GM18868 (cell line): ENCODE measurements at regions not wholly inside any gene's neighbourhood (a gene's known extent, or its start where the extent isn't known, plus 50 kb on each side); places are given as distances from the start of the nearest gene placed in this dataset.

Source experiments
- ATAC-seq: cut with Tn5 transposase; IDR thresholded peaks from one replicate; pipeline ENCODE4 v1.9.1; 2021; ENCODE audit warnings: mild to moderate bottlenecking, moderate library complexity; ENCODE audit not compliant: unreplicated experiment

- ATAC-seq, result no peak
Observed at GRCh38 chr2:2569306-2569705, 238.2 kb upstream of the MYT1L start.

- no peak for ATAC-seq
Observed at GRCh38 chr2:2568411-2568810, 237.3 kb upstream of the MYT1L start.

- no peak for ATAC-seq
Observed at GRCh38 chr2:2567776-2568175, 236.7 kb upstream of the MYT1L start.

GRCh38 chr2:2566396-2567323, 235.6 kb upstream of the MYT1L start:
- no peak for ATAC-seq

- ATAC-seq, result no peak
Observed at GRCh38 chr2:2565671-2566070, 234.6 kb upstream of the MYT1L start.

- no peak for ATAC-seq
Observed at GRCh38 chr2:2564300-2565078, 233.4 kb upstream of the MYT1L start.

GRCh38 chr2:2563309-2563860, 232.3 kb upstream of the MYT1L start:
- ATAC-seq, result no peak

- ATAC-seq, result no peak
Observed at GRCh38 chr2:2562867-2563266, 231.8 kb upstream of the MYT1L start.

GRCh38 chr2:2561346-2562095, 230.4 kb upstream of the MYT1L start:
- no peak for ATAC-seq

GRCh38 chr2:2560374-2561015, 229.4 kb upstream of the MYT1L start:
- no peak for ATAC-seq

GRCh38 chr2:2558476-2558875, 227.4 kb upstream of the MYT1L start:
- ATAC-seq, result no peak

GRCh38 chr2:2557475-2557874, 226.4 kb upstream of the MYT1L start:
- ATAC-seq, result no peak

- no peak for ATAC-seq
Observed at GRCh38 chr2:2550856-2551255, 219.8 kb upstream of the MYT1L start.

- ATAC-seq, result no peak
Observed at GRCh38 chr2:2547911-2548310, 216.8 kb upstream of the MYT1L start.

GRCh38 chr2:2547451-2547850, 216.4 kb upstream of the MYT1L start:
- no peak for ATAC-seq

GRCh38 chr2:2546046-2546445, 215.0 kb upstream of the MYT1L start:
- ATAC-seq, result no peak

GRCh38 chr2:2542966-2543611, 212.0 kb upstream of the MYT1L start:
- ATAC-seq, result no peak

GRCh38 chr2:2542316-2542715, 211.2 kb upstream of the MYT1L start:
- ATAC-seq, result no peak

GRCh38 chr2:2540406-2540805, 209.3 kb upstream of the MYT1L start:
- ATAC-seq, result no peak
